GM18870 (cell line): ENCODE measurements at regions not wholly inside any gene's neighbourhood (a gene's known extent, or its start where the extent isn't known, plus 50 kb on each side); places are given as distances from the start of the nearest gene placed in this dataset.
"Not testable (repeated sequence)": the region's sequence is repeated elsewhere in the genome, so short reads cannot be mapped to it uniquely, and the experiment has no call there.

Experiments used
- ATAC-seq: cut with Tn5 transposase; IDR thresholded peaks from one replicate; pipeline ENCODE4 v1.9.1; 2021; ENCODE audit warnings: moderate library complexity; ENCODE audit not compliant: unreplicated experiment

DNA sequence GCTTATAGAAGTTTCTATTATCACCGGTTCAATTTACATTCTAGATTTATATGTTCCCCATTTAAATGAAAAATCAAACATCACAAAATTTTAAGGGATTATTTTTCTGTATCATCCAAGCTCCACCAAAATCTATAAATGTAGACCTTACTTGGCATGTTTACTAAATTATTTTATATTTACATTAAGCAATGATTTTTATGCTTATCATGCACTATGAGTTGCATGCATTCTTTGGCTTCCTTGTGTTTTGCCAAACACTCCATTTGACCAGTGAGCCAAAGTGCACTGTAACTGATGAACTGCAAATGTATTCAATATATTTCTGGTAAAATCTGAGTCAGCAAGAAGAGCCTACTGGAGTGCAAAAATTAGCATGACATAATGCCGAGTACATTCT is 595.5 kb upstream of the PCDH7 start:
- ATAC-seq = not testable (repeated sequence)

DNA sequence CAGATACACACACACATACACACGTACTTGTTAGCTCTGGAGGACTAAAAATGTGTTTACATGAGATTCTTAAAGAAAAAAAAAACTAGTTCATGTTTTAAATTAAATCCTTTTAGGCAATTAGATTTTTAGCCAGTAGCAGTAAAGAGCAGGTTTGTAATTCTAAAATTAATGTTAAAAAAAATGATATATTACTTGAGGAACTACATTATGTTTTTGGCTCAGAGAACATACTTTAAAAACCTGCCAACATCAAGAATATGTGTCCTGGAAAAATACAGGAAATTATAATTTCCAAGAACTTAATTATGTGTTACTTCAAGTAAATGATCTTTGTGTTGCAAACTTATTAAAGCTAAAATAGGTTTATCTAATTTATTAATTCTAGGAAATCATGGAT is 594.3 kb upstream of the PCDH7 start:
- ATAC-seq = no peak

DNA sequence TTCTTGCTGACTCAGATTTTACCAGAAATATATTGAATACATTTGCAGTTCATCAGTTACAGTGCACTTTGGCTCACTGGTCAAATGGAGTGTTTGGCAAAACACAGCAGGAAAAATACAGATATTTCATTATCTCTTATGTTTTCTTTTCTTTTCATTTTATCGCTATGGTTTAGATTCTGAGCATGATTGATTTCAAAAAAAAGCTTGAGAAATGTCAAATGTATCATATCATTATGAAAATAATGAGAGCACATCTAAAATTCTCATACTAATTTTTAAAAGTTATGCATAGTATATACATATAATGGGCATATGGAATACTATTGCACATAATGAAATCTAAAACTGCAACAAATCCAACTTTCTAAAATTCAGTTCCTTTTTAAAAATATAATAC is 593.8 kb upstream of the PCDH7 start:
- ATAC-seq = no peak

DNA sequence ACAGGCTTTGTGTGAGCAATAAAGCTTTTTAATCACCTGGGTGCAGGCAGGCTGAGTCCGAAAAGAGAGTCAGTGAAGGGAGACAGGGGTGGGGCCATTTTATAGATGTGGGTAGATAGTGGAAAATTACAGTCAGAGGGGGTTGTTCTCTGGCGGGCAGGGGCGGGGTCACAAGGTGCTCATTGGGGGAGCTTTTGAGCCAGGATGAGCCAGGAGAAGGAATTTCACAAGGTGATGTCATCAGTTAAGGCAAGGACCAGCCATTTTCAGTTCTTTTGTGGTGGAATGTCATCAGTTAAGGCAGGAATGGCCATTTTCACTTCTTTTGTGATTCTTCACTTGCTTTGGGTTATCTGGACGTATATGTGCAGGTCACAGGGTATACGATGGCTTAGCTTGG is 571.3 kb upstream of the PCDH7 start:
- ATAC-seq = not testable (repeated sequence)

DNA sequence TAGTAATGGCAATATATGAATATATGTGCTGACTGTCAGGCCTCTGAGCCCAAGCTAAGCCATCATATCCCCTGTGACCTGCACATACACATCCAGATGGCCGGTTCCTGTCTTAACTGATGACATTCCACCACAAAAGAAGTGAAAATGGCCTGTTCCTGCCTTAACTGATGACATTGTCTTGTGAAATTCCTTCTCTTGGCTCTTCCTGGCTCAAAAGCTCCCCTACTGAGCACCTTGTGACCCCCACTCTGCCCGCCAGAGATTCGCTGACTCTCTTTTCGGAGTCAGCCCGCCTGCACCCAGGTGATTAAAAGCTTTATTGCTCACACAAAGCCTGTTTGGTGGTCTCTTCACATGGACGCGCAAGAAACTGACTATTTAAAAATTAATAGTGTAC is 570.6 kb upstream of the PCDH7 start:
- not testable (repeated sequence) for ATAC-seq

DNA sequence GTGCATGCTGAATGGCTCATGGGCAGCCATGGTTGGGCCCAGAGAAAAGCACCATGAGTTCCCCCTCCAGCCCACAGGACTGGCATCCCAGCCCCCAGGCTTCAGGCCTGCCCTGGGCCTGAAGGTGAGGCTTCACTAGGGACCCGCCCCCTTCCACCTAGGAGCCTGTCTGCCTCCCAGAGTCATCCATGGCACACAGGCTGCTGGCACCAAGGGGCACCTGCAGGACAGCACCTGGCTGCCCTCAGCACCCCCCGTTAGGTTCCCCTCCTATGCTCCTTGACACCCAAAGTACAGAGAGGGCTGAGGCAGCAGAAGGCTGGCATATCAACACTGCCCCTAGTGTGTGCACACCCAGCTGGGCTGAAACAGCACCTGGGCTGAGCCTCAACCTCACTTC is 566.7 kb upstream of the PCDH7 start:
- no peak for ATAC-seq

DNA sequence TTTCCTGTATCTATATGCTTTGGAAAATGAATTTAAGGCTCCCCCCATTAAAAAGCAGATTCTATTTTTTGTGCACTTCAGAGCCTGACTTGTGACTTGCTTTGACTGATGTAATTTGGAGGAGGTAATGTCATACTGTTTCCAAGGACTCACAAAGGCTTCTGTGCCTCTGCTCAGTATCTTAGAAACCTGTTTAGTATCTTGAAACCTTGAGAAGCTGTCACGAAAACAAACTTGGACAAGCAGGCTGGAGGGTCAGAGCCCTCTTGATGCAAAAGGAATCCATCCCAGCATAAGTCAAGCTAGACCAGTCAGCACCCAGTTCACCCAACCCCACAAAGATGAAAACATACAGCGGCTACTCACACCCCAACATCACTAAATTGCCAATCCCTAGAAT is 560.0 kb upstream of the PCDH7 start:
- no peak for ATAC-seq

DNA sequence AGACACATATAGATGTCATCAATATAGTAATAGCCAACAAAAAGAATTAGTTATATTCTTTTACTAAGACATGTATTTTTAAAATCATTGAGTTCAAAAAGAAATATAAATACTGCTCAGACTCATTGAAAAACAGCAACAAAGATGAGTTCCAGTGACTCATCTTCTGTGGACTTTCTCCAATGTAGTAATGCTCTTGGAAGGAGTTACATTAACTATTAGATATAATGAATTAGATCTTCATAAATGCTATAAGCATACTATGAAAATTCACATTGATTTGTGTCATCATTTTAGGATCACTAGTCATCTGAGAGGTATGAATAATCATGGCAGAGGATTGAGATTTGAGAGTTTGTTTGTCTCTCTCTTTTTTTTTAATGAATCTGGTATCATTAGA is 547.8 kb upstream of the PCDH7 start:
- ATAC-seq = no peak

DNA sequence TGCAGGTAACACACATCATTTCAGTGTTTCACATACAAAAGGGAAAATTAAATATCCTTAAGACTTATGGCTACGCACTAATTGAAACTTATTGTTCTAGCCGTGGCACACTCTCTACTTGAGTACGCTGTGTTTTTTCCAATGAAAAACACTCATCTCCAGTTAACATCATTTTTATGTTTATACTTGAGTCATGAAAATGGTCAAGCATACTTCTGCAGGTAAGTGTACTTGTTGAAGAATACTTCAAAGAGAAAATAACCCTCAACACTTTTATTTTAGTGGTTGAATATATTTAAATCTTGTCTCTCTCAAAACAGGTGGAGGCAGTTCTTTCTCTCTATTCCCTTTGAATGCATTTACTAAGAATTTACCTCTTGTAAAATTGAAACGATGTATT is 538.7 kb upstream of the PCDH7 start:
- no peak for ATAC-seq

DNA sequence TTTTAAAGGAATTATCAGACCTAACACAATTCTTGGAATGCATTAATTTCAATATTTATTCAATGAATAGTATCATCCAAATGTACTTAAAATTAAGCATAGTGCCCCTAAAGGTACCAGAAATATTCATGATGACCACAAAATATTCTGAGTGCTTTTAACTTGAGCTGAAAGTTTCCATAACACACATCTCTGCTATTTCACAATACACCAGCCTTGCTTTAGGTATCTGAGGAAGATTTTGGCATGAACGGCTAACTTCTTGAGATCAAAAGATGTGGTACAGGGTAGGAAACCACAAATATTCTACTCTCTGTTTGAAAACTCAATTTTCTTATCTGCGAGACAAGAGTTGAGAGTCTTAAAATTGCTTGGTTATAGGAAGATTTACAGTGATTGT is 538.3 kb upstream of the PCDH7 start:
- no peak for ATAC-seq

DNA sequence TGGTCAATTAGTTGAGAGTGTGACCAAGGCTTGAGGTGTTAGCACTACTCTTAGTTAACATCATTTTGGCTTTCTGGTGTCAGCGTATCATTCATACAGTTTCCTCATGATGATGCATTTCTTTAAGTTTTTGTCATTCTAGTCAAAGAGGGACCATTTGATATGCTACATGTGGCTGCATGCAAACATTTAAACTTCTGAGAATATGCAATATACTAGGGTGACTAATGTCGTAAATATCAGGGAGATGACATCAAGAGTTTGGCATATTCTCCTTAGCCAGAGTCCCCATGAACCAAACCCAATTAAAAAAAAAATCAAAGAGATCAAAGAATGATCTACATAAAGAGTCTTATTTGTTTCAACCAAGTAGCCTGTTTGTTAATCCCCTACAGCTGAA is 537.4 kb upstream of the PCDH7 start:
- no peak for ATAC-seq

DNA sequence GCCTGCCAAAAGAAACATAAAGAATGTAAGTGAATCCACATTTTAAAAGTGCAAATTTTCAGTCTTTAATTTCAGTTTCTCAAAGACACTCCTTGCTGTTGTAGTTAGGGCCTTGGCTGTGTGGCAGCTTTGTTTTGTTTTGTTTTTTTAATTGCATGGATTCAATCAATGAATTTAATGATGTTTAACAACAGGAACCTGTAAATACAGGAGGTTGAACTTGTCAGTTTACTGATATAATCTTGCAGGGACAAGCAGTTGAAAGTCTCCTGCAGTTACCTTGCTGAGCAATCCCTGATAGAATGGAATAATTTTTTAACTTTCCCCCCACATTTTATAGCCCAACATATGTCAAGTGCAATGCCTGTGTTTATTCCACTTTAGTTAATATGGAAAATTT is 528.3 kb upstream of the PCDH7 start:
- ATAC-seq = no peak

DNA sequence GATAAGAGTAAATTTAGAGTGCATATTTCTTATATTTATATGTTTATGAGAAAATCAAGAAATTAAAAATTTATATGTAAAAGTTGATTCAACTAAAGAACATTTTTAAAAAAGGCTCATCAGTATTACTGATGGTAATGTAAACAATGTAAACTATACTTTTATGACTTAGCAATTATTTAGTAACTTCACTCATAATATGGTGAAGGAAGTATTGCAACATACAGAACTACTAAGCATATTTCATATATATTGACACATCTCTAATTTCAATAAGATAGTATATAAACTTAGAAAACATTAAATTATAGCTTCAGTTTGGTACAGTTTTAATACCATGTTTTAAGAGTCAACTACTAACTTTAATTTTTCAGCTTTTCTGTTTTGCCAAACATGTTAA is 512.8 kb upstream of the PCDH7 start:
- no peak for ATAC-seq

DNA sequence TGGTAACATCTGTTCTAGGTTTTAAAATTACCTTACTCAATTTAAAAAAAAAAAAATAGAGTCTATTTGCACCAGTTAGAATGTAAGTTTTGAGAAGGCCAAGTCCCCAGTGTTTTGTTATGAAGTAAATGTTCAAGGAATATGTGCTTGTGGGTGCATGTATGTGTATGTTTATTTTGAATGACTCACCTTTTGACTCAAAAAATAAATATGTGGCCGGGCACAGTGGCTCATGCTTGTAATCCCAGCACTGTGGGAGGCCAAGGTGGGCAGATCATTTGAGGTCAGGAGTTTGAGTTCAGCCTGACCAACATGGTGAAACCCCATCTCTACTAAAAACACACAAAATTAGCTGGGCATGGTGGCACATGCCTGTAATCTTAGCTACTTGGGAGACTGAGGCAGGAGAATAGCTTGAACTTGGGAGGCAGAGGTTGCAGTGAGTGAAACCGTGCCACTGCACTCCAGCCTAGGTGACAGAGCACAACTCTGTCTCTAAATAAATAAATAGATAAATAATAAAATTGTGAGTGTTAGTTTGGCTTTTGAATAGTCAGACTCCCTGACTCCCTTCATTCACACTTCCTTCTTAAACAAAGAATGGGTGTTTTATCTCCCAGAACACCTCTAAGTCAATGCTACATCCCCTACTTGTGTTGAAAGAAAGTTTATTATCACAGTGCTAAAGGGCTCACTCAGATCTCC is 511.3 kb upstream of the PCDH7 start:
- no peak for ATAC-seq

DNA sequence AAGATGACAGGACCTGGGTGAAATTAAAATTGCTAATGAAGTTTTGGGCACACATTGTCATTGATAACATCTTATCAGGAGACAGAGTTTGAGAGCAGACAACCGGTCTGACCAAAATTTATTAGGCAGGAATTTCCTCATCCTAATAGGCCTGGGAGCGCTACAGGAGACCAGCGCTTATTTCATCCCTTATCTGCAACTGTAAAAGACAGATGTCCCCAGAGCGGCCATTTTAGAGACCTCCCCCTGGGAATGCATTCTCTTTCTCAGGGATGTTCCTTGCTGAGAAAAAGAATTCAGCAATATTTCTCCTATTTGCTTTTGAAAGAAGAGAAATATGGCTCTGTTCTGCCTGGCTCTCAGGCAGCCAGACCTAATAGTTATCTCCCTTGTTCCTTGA is 504.2 kb upstream of the PCDH7 start:
- ATAC-seq = not testable (repeated sequence)

DNA sequence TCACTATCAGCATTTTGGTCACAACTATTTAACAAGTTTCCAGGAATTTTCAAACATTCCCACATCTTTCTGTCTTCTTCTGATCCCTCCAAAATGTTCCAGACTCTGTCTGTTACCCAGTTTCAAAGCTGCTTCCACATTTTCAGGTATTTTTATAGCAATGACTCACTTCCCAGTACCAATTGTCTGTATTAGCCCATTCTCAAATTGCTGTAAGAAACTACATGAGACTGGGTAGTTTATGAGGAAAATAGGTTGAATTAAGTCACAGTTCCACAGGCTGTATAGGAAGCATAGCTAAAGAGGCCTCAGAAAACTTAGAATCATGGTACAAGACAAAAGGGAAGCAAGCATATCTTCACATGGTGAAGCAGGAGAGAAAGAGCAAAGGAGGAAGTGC is 475.0 kb upstream of the PCDH7 start:
- no peak for ATAC-seq

DNA sequence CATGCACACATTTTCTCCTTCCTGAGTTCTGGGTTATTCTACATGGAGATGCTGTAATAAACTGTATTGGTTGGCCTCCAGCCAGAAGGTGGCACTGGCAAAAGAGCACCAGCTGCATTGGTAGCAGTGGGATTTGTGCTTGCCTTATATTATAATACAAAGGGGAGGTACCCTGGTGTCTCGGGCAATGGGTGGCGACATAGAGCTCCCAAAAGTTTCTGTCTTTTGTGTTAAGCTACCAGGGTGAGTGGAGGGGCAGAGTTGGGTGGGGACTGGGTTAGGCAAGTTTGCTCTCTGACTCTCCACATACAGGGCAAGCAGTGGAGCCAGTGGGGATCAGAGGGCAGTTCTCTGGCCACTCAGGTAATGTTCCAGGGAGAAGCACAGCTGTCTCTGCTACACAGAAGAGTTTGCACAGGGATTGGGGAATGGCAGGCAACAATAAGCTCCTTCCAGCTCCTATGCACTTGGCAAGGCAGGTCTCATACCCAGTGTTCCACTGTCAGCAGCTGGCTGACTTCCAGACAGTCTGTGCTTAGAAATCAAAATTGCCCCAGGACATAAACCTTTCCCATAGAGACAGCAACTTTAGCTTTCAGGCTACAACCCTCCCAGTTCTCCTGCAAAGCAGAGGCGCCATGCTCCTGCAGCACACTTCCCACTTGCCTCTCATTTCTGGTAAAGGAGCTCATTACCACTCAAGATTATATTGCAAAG is 463.9 kb upstream of the PCDH7 start:
- ATAC-seq = no peak

DNA sequence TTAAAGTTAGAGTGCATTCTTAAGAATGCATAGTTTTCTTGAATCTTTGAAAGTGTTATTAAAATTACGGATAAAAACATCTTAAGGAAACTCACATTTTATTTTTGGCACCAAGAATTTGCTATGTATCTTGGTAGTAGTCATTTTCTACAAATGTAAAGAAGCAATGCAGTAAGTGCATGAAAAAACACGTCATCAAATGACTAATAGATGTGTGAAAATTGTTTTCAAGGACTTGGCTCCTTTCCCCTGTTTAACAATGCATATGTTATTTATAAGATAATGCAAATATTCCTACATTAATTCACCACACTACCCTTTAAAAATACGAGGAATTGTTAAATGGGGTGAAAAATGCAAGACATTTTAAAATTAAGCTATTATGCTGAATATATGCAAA is 461.2 kb upstream of the PCDH7 start:
- ATAC-seq = no peak

DNA sequence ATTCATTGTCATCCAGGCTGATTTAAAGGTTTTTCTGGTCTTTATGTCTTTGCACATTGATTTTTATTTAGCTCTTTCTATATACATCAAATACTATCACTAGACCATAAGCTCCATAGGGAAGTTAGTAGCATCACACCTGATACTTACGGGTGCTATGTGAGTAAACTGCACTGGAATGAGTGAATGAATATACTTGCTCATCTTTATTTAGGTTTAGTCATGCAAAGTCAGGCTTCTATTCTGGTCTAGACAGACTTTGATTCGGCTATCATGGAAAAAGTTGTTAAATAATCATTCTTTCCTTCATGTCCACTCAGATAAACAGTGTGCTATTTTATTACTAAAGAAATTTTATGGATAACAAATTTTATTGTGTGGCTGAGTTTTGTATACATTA is 457.8 kb upstream of the PCDH7 start:
- no peak for ATAC-seq

DNA sequence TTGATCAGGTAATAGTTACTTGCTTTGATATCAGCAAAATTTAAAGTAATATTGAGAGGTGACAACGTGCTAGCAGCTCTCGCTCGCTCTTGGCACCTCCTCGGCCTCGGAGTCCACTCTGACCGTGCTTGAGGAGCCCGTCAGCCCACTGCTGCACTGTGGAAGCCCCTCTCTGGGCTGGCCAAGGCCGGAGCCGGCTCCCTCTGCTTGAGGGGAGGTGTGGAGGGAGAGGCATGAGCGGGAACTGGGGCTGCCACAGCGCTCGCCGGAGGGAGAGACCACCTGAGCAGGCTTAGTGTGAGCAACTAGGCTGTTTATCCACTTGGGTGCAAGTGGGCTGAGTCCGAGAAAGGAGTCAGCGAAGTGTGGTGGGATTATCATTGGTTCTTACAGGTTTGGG is 455.7 kb upstream of the PCDH7 start:
- ATAC-seq = no peak

DNA sequence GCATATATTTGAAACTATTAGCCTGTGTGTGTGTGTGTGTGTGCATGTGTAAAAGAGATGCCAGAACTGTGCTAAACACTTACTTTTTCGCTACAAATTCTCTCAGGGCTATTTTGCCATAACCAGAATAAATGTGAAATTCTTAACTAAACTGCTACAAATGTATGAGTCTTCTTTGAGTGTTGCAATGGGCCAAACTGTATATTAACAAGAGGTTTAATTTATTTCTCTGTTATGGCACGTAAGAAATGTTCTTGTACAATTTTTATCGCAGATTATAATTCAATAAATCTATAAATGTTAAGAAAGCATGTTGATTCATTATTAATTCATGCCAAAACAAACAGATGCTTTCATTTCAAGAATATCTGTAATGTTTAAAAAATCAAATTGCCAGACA is 454.5 kb upstream of the PCDH7 start:
- no peak for ATAC-seq

DNA sequence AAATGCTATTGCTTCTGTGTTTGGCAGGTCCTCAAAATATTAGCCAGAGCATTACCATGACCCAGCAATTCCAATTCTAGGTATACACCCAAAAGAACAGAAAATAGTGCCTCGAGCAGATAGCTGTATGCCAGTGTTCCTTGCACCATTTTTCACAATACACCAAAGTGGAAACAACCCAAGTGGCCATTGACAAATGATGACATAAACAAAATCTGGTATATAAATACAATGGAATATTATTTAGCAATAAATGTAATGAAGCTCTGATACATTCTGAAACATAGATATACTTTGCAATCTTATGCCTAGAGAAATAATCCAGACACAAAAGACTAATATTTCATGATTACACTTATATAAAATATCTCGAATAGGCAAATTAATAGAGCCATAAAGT is 451.8 kb upstream of the PCDH7 start:
- no peak for ATAC-seq

DNA sequence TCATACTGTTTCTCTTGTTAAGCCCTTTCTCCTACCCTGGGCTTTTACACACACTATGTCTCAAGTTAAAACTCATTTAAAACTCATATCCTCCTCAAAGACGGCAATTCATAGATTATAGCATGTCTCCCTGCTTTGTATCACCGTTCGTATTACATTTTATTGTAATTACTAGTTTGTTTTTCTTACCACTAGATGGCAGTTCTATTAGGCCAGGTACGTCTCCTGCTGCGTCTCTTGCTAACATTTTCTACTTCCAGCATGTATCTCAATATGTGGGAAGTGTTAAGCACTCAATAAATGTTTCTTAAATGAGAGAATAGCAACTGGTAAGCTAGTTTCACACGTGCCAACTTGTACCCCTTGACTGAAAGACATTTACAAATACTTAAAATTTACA is 450.3 kb upstream of the PCDH7 start:
- no peak for ATAC-seq
